ENCODE measurements at regions not wholly inside any gene's neighbourhood (a gene's known extent, or its start where the extent isn't known, plus 50 kb on each side); places are given as distances from the start of the nearest gene placed in this dataset.

GRCh38 chrX:150158554-150159332 is 204.4 kb upstream of the MAMLD1 start:
- no peaks in the 10 kb centered on the region for H3K27me3 ChIP-seq (ENCODE audit: control insufficient read depth, insufficient read depth, low read length)
- H3K27ac ChIP-seq (ENCODE audit: low read length): no peak overlapping the region
- ChIA-PET CTCF (no interaction called here), POLR2A (no interaction called here)
- intact Hi-C loops (cut with micrococcal nuclease; ENCODE audit: unreplicated experiment): no loop called here
- no TSS peak for BruUV-seq (replicated peaks)
- DNase-seq (ENCODE audit: low read depth, low spot score) (no peak), ATAC-seq (no peak)
- no peak for TF ChIP-seq SIN3A (IDR thresholded peaks at IDR 0.05; ENCODE audit: borderline replicate concordance, insufficient read depth, low read depth, low read length)
- TF ChIP-seq TCF7L2 (IDR thresholded peaks at IDR 0.05; ENCODE audit: low read depth, low read length): no peak
- no peak for TF ChIP-seq POLR2AphosphoS5 (IDR thresholded peaks at IDR 0.05; ENCODE audit: low read depth, low read length)
- no peak for TF ChIP-seq REST (IDR thresholded peaks at IDR 0.05; ENCODE audit: insufficient read depth in 1 of 2, low read depth in 2 of 2, low read length in 1 of 2)
- no peak for TF ChIP-seq CTCF (IDR thresholded peaks at IDR 0.05)
- no peak overlapping the region for H3K4me3 ChIP-seq (ENCODE audit: low read depth in 2 of 2, low read length in 2 of 2)
- in situ Hi-C loops (cut with HindIII; ENCODE audit: low pct_unique_long_range_greater_than_20kb, low sequenced_read_pairs): no loop called here
- H3K36me3 ChIP-seq (ENCODE audit: control insufficient read depth, insufficient read depth, low read length): no peaks in the 10 kb centered on the region
- H3K9me3 ChIP-seq (ENCODE audit: control insufficient read depth, insufficient read depth, low read depth, low read length): no peaks in the 10 kb centered on the region
- no peaks in the 10 kb centered on the region for H3K4me1 ChIP-seq (ENCODE audit: control insufficient read depth, insufficient read depth, low read length)

DNA sequence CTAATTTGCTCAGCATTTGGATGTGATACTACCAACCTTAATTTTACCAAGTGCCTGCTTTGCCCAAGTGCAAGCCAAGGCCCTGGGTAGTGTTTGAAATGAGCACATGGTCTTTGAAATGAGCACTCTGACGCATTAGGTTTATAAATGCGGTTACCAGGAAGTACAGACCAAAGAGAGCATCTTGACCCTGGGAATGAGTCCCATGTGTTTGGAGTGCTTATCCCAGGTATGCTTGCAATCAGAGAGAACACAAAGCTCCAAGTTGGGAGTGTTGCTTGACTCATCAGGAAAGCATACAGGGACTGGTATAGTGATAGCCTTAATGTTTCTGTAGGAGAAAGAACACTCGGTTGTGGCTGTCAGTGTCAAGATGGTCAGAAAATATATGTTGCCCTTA is 203.6 kb upstream of the MAMLD1 start:
- ChIA-PET CTCF (no interaction called here), POLR2A (no interaction called here)
- Histone ChIP-seq H3K27ac (ENCODE audit: low read length) (no peak overlapping the region), H3K9me3 (ENCODE audit: control insufficient read depth, insufficient read depth, low read depth, low read length) (no peaks in the 10 kb centered on the region), H3K4me1 (ENCODE audit: control insufficient read depth, insufficient read depth, low read length) (no peaks in the 10 kb centered on the region), H3K27me3 (ENCODE audit: control insufficient read depth, insufficient read depth, low read length) (no peaks in the 10 kb centered on the region), H3K36me3 (ENCODE audit: control insufficient read depth, insufficient read depth, low read length) (no peaks in the 10 kb centered on the region), H3K4me3 (ENCODE audit: low read depth in 2 of 2, low read length in 2 of 2) (no peak overlapping the region)
- no TSS peak for BruUV-seq (replicated peaks)
- no peak for DNase-seq (ENCODE audit: low read depth, low spot score)
- TF ChIP-seq TCF7L2 (IDR thresholded peaks at IDR 0.05; ENCODE audit: low read depth, low read length) (no peak), CTCF (IDR thresholded peaks at IDR 0.05) (no peak), SIN3A (IDR thresholded peaks at IDR 0.05; ENCODE audit: borderline replicate concordance, insufficient read depth, low read depth, low read length) (no peak)
- in situ Hi-C loops (cut with HindIII; ENCODE audit: low pct_unique_long_range_greater_than_20kb, low sequenced_read_pairs): no loop called here
- intact Hi-C loops (cut with micrococcal nuclease; ENCODE audit: unreplicated experiment): no loop called here
- ATAC-seq: no peak

Data from Panc1 (cell line).